ENCODE measurements at regions not wholly inside any gene's neighbourhood (a gene's known extent, or its start where the extent isn't known, plus 50 kb on each side); places are given as distances from the start of the nearest gene placed in this dataset.

DNA sequence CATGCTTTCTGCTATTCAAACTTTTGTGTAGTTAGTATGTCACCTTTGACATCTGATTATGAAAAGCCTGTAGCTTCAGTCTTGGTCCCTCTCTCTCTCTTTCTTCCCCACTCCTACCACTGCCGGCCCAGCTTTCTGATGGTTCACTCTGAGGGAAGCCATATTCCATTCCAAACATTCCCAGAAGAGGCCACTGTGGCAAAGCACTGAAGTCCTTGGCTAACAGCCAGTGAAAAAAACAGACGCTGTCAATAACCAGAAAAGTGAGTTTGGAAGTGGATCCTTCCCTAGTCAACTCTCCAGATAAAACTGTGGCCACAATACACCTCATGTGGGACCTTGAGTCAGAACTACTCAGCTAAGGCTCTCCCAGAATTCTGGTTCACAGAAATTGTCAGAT lies 950.7 kb upstream of the PHF14 start:
- TF ChIP-seq, protein P1, sequence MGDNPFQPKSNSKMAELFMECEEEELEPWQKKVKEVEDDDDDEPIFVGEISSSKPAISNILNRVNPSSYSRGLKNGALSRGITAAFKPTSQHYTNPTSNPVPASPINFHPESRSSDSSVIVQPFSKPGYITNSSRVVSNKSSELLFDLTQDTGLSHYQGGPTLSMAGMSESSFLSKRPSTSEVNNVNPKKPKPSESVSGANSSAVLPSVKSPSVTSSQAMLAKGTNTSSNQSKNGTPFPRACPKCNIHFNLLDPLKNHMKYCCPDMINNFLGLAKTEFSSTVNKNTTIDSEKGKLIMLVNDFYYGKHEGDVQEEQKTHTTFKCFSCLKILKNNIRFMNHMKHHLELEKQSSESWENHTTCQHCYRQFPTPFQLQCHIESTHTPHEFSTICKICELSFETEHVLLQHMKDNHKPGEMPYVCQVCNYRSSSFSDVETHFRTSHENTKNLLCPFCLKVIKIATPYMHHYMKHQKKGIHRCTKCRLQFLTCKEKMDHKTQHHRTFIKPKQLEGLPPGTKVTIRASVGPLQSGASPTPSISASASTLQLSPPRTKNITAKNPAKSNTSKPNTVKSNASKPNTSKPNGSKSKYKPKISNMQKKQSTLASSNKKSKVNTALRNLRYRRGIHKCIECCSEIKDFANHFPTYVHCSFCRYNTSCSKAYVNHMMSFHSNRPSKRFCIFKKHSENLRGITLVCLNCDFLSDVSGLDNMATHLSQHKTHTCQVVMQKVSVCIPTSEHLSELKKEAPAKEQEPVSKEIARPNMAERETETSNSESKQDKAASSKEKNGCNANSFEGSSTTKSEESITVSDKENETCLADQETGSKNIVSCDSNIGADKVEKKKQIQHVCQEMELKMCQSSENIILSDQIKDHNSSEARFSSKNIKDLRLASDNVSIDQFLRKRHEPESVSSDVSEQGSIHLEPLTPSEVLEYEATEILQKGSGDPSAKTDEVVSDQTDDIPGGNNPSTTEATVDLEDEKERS (tag by site-specific recombination; IDR thresholded peaks at IDR 0.05), result no peak
- no peak for TF ChIP-seq GLI4 (tag by site-specific recombination; IDR thresholded peaks at IDR 0.05)
- TF ChIP-seq YY1 (tag by site-specific recombination; IDR thresholded peaks at IDR 0.05), result no peak
- TF ChIP-seq, protein P2, sequence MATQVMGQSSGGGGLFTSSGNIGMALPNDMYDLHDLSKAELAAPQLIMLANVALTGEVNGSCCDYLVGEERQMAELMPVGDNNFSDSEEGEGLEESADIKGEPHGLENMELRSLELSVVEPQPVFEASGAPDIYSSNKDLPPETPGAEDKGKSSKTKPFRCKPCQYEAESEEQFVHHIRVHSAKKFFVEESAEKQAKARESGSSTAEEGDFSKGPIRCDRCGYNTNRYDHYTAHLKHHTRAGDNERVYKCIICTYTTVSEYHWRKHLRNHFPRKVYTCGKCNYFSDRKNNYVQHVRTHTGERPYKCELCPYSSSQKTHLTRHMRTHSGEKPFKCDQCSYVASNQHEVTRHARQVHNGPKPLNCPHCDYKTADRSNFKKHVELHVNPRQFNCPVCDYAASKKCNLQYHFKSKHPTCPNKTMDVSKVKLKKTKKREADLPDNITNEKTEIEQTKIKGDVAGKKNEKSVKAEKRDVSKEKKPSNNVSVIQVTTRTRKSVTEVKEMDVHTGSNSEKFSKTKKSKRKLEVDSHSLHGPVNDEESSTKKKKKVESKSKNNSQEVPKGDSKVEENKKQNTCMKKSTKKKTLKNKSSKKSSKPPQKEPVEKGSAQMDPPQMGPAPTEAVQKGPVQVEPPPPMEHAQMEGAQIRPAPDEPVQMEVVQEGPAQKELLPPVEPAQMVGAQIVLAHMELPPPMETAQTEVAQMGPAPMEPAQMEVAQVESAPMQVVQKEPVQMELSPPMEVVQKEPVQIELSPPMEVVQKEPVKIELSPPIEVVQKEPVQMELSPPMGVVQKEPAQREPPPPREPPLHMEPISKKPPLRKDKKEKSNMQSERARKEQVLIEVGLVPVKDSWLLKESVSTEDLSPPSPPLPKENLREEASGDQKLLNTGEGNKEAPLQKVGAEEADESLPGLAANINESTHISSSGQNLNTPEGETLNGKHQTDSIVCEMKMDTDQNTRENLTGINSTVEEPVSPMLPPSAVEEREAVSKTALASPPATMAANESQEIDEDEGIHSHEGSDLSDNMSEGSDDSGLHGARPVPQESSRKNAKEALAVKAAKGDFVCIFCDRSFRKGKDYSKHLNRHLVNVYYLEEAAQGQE (tag by site-specific recombination; IDR thresholded peaks at IDR 0.05), result no peak
- TF ChIP-seq ZNF404 (tag by site-specific recombination; IDR thresholded peaks at IDR 0.05), result no peak
- TF ChIP-seq, protein P3, sequence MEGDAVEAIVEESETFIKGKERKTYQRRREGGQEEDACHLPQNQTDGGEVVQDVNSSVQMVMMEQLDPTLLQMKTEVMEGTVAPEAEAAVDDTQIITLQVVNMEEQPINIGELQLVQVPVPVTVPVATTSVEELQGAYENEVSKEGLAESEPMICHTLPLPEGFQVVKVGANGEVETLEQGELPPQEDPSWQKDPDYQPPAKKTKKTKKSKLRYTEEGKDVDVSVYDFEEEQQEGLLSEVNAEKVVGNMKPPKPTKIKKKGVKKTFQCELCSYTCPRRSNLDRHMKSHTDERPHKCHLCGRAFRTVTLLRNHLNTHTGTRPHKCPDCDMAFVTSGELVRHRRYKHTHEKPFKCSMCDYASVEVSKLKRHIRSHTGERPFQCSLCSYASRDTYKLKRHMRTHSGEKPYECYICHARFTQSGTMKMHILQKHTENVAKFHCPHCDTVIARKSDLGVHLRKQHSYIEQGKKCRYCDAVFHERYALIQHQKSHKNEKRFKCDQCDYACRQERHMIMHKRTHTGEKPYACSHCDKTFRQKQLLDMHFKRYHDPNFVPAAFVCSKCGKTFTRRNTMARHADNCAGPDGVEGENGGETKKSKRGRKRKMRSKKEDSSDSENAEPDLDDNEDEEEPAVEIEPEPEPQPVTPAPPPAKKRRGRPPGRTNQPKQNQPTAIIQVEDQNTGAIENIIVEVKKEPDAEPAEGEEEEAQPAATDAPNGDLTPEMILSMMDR (tag by site-specific recombination; IDR thresholded peaks at IDR 0.05), result no peak

Measured in HEK293 (cell line).